Neuronal stem cell (in vitro differentiated cells): ENCODE measurements at regions not wholly inside any gene's neighbourhood (a gene's known extent, or its start where the extent isn't known, plus 50 kb on each side); places are given as distances from the start of the nearest gene placed in this dataset.

ENCODE experiments used
- DNase-seq: peaks from one replicate; pipeline ENCODE4 v3.0.0-alpha.2; 2013; ENCODE audit warnings: low spot score
- H2AFZ ChIP-seq: one replicate; pipeline ENCODE4 v1.6.1; 2013; ENCODE audit warnings: mild to moderate bottlenecking, low read length, inconsistent platforms
- H2AK5ac ChIP-seq: 2 replicates; pipeline ENCODE4 v1.6.1; 2013; ENCODE audit warnings: low read depth, mild to moderate bottlenecking, inconsistent platforms, low read length, moderate library complexity, mixed read lengths
- H2BK120ac ChIP-seq: 2 replicates; pipeline ENCODE4 v1.6.1; 2013; ENCODE audit warnings: low read depth, mild to moderate bottlenecking, inconsistent platforms, low read length, moderate library complexity, mixed read lengths
- H2BK12ac ChIP-seq: one replicate; pipeline ENCODE4 v1.6.1; 2013; ENCODE audit warnings: low read length, inconsistent platforms
- H2BK15ac ChIP-seq: 2 replicates; pipeline ENCODE4 v1.6.1; 2013; ENCODE audit warnings: mild to moderate bottlenecking, low read length, inconsistent platforms, mixed read lengths
- H2BK5ac ChIP-seq: one replicate; pipeline ENCODE4 v1.6.1; 2013; ENCODE audit warnings: inconsistent platforms, mild to moderate bottlenecking, low read length, moderate library complexity
- H3K14ac ChIP-seq: one replicate; pipeline ENCODE4 v1.6.1; 2013; ENCODE audit warnings: low read length, inconsistent platforms
- H3K18ac ChIP-seq: 2 replicates; pipeline ENCODE4 v1.6.1; 2013; ENCODE audit warnings: low read length, inconsistent platforms
- H3K23ac ChIP-seq: 2 replicates; pipeline ENCODE4 v1.6.1; 2013; ENCODE audit warnings: low read depth, mild to moderate bottlenecking, mixed read lengths, low read length, inconsistent platforms; ENCODE audit not compliant: poor library complexity
- H3K27ac ChIP-seq: replicated peaks from 3 replicates; pipeline ENCODE4 v1.5.1; 2013; ENCODE audit warnings: low read length, inconsistent platforms
- H3K27me3 ChIP-seq, 3 experiments: 2 replicates each; pipeline ENCODE4 v1.6.1; 2013; ENCODE audit warnings: low read length in 3 of 3, mild to moderate bottlenecking in 2 of 3, inconsistent platforms in 1 of 3, low read depth in 1 of 3, mixed read lengths in 1 of 3, moderate library complexity in 1 of 3; ENCODE audit not compliant: control insufficient read depth in 3 of 3, insufficient read depth in 3 of 3
- H3K36me3 ChIP-seq, 2 donors: replicated peaks in 1 of 2; 2 replicates each; pipeline ENCODE4 v1.6.1; 2013; ENCODE audit warnings: low read length in 2 of 2; ENCODE audit not compliant: control insufficient read depth in 2 of 2, insufficient read depth in 2 of 2
- H3K4ac ChIP-seq: 2 replicates; pipeline ENCODE4 v1.6.1; 2013; ENCODE audit warnings: inconsistent platforms, mild to moderate bottlenecking, low read length, moderate library complexity
- H3K4me1 ChIP-seq, 2 donors: 1 replicate in 1 of 2; 2 replicates in 1 of 2; pipeline ENCODE4 v1.6.1; 2013; ENCODE audit warnings: low read length in 2 of 2, low read depth in 1 of 2; ENCODE audit not compliant: control insufficient read depth in 2 of 2, insufficient read depth in 1 of 2
- H3K4me2 ChIP-seq: one replicate; pipeline ENCODE4 v1.6.1; 2013; ENCODE audit warnings: mild to moderate bottlenecking, low read length, inconsistent platforms; ENCODE audit not compliant: insufficient read depth, poor library complexity, severe bottlenecking
- H3K4me3 ChIP-seq, 2 donors: 2 replicates each; pipeline ENCODE4 v1.5.1; 2013; ENCODE audit warnings: low read length in 2 of 2, mild to moderate bottlenecking in 2 of 2, inconsistent platforms in 1 of 2, moderate library complexity in 1 of 2
- H3K79me1 ChIP-seq: one replicate; pipeline ENCODE4 v1.6.1; 2013; ENCODE audit warnings: low read depth, mild to moderate bottlenecking, inconsistent platforms, low read length, moderate library complexity
- H3K9ac ChIP-seq: one replicate; pipeline ENCODE4 v1.6.1; 2013; ENCODE audit warnings: mild to moderate bottlenecking, low read depth, low read length, inconsistent platforms; ENCODE audit not compliant: poor library complexity
- H3K9me3 ChIP-seq, 2 donors: replicated peaks in 1 of 2; 2 replicates each; pipeline versions ENCODE3 to v1.6.1; 2013; ENCODE audit warnings: low read length in 2 of 2, mild to moderate bottlenecking in 2 of 2, inconsistent platforms in 1 of 2, low read depth in 1 of 2, mixed read lengths in 1 of 2, moderate library complexity in 1 of 2; ENCODE audit not compliant: control insufficient read depth in 2 of 2, insufficient read depth in 1 of 2
- H4K8ac ChIP-seq: one replicate; pipeline ENCODE4 v1.6.1; 2013; ENCODE audit warnings: low read depth, mild to moderate bottlenecking, inconsistent platforms, low read length, moderate library complexity
- H4K91ac ChIP-seq: one replicate; pipeline ENCODE4 v1.6.1; 2013; ENCODE audit warnings: low read length, low read depth, mild to moderate bottlenecking, inconsistent platforms; ENCODE audit not compliant: poor library complexity
- WGBS, 2 donors: extraction: QIAGEN DNeasy Blood & Tissue Kit; methylation state at CpG; one replicate each; pipeline ENCODE4 v1.1.7; 2013; ENCODE audit warnings: missing lambda C conversion rate in 2 of 2, mixed read lengths in 1 of 2; ENCODE audit not compliant: insufficient read length in 2 of 2, insufficient replicate concordance in 1 of 2; ENCODE audit errors: extremely low coverage in 2 of 2; 5-methylcytosine and 5-hydroxymethylcytosine counted together

GRCh38 chr3:101122681-101123080 is 129.5 kb upstream of the ABI3BP start:
- Histone ChIP-seq H4K91ac (no peak overlapping the region), H3K9ac (no peak overlapping the region), H2AK5ac (no peak overlapping the region), H3K4me1 (no peaks in the 10 kb centered on the region), H2BK12ac (no peak overlapping the region), H2BK5ac (no peak overlapping the region), H3K4me3 (no peak overlapping the region), H3K36me3 (no peaks in the 10 kb centered on the region), H2BK120ac (no peak overlapping the region), H3K79me1 (no peaks in the 10 kb centered on the region), H3K9me3 (no peaks in the 10 kb centered on the region), H3K4ac (no peak overlapping the region), H4K8ac (no peak overlapping the region), H3K18ac (no peak overlapping the region), H2BK15ac (no peak overlapping the region), H2AFZ (no peak overlapping the region), H3K27ac (no peak overlapping the region), H3K23ac (no peak overlapping the region), H3K4me2 (no peak overlapping the region), H3K14ac (no peak overlapping the region), H3K27me3 (no peaks in the 10 kb centered on the region)
- DNase-seq, result no peak
- WGBS, 2 donors, result no CpG with 5 or more reads among the region's 2 CpGs

- H3K79me1 ChIP-seq, result no peaks in the 10 kb centered on the region
- no peak overlapping the region for H2BK12ac ChIP-seq
- no peak overlapping the region for H4K8ac ChIP-seq
- H3K27ac ChIP-seq, result no peak overlapping the region
- no peak overlapping the region for H3K4me3 ChIP-seq
- H3K18ac ChIP-seq, result no peak overlapping the region
- no CpG with 5 or more reads among the region's 2 CpGs for WGBS, 2 donors
- no peak for DNase-seq
- no peak overlapping the region for H2AFZ ChIP-seq
- no peak overlapping the region for H3K14ac ChIP-seq
- no peak overlapping the region for H3K4ac ChIP-seq
- H3K36me3 ChIP-seq, result no peaks in the 10 kb centered on the region
- no peak overlapping the region for H2BK120ac ChIP-seq
- no peak overlapping the region for H4K91ac ChIP-seq
- no peak overlapping the region for H2AK5ac ChIP-seq
- H3K23ac ChIP-seq, result no peak overlapping the region
- H3K4me2 ChIP-seq, result no peak overlapping the region
- no peaks in the 10 kb centered on the region for H3K27me3 ChIP-seq
- no peaks in the 10 kb centered on the region for H3K9me3 ChIP-seq
- H3K4me1 ChIP-seq, result no peaks in the 10 kb centered on the region
- H2BK5ac ChIP-seq, result no peak overlapping the region
- no peak overlapping the region for H3K9ac ChIP-seq
- no peak overlapping the region for H2BK15ac ChIP-seq
Observed at GRCh38 chr3:101120039-101120438, 126.8 kb upstream of the ABI3BP start.

GRCh38 chr3:101119535-101119934 is 126.3 kb upstream of the ABI3BP start:
- H3K4me3 ChIP-seq, result no peak overlapping the region
- no peak overlapping the region for H2AFZ ChIP-seq
- H3K4ac ChIP-seq, result no peak overlapping the region
- no peaks in the 10 kb centered on the region for H3K4me1 ChIP-seq
- no CpG with 5 or more reads among the region's 3 CpGs for WGBS, 2 donors
- H3K23ac ChIP-seq, result no peak overlapping the region
- H3K36me3 ChIP-seq, result no peaks in the 10 kb centered on the region
- H3K9ac ChIP-seq, result no peak overlapping the region
- no peak overlapping the region for H4K91ac ChIP-seq
- no peak overlapping the region for H2AK5ac ChIP-seq
- H2BK5ac ChIP-seq, result no peak overlapping the region
- H3K9me3 ChIP-seq, result no peaks in the 10 kb centered on the region
- no peak overlapping the region for H3K14ac ChIP-seq
- H2BK120ac ChIP-seq, result no peak overlapping the region
- H4K8ac ChIP-seq, result no peak overlapping the region
- H2BK15ac ChIP-seq, result no peak overlapping the region
- no peak overlapping the region for H3K4me2 ChIP-seq
- H3K27me3 ChIP-seq, result no peaks in the 10 kb centered on the region
- no peaks in the 10 kb centered on the region for H3K79me1 ChIP-seq
- no peak overlapping the region for H3K18ac ChIP-seq
- no peak overlapping the region for H2BK12ac ChIP-seq
- H3K27ac ChIP-seq, result no peak overlapping the region
- no peak for DNase-seq

- Histone ChIP-seq H3K4ac (no peak overlapping the region), H3K9me3 (no peaks in the 10 kb centered on the region), H2AFZ (no peak overlapping the region), H2AK5ac (no peak overlapping the region), H3K18ac (no peak overlapping the region), H4K91ac (no peak overlapping the region), H2BK12ac (no peak overlapping the region), H2BK120ac (no peak overlapping the region), H3K14ac (no peak overlapping the region), H3K27ac (no peak overlapping the region), H3K27me3 (no peaks in the 10 kb centered on the region), H3K9ac (no peak overlapping the region), H3K4me3 (no peak overlapping the region), H2BK5ac (no peak overlapping the region), H2BK15ac (no peak overlapping the region), H3K4me2 (no peak overlapping the region), H3K4me1 (no peaks in the 10 kb centered on the region), H3K79me1 (no peaks in the 10 kb centered on the region), H3K23ac (no peak overlapping the region), H4K8ac (no peak overlapping the region), H3K36me3 (no peaks in the 10 kb centered on the region)
- DNase-seq, result no peak
- no CpG with 5 or more reads among the region's 2 CpGs for WGBS, 2 donors
Observed at GRCh38 chr3:101117980-101118379, 124.8 kb upstream of the ABI3BP start.
